ENCODE measurements at regions not wholly inside any gene's neighbourhood (a gene's known extent, or its start where the extent isn't known, plus 50 kb on each side); places are given as distances from the start of the nearest gene placed in this dataset.
A peak's percentile ranks its signal among the peaks of the same experiment; 100 is the strongest.

GRCh38 chr15:34656005-34656796 is 72.8 kb upstream of the GOLGA8B start (continued):
- TF ChIP-seq HOMEZ (CRISPR knock-in tag; IDR thresholded peaks at IDR 0.05) (peak; percentile 78), PBX2 (CRISPR knock-in tag; IDR thresholded peaks at IDR 0.05; ENCODE audit: low read depth) (no peak), PBX2 (tag; conservative IDR thresholded peaks at IDR 0.05; ENCODE audit: low read depth) (peak; percentile 54), XRCC5 (IDR thresholded peaks at IDR 0.05; ENCODE audit: low read depth, low read length) (no peak), ARID3B (CRISPR knock-in tag; IDR thresholded peaks at IDR 0.05; ENCODE audit: borderline replicate concordance) (no peak), GATAD2A (IDR thresholded peaks at IDR 0.05) (peak; percentile 78), PPARD (CRISPR knock-in tag; IDR thresholded peaks at IDR 0.05) (peak; percentile 82), ZNF696 (CRISPR knock-in tag; conservative IDR thresholded peaks at IDR 0.05) (no peak), SMARCA4 (IDR thresholded peaks at IDR 0.05) (no peak), MBD1 (CRISPR knock-in tag; IDR thresholded peaks at IDR 0.05) (0 out of 2 replicates have a peak, but pooled peaks have one; percentile 7), PCBP2 (IDR thresholded peaks at IDR 0.05; ENCODE audit: low read depth, low read length, poor library complexity, severe bottlenecking) (no peak), MLLT1 (IDR thresholded peaks at IDR 0.05) (no peak), E2F3 (CRISPR knock-in tag; IDR thresholded peaks at IDR 0.05) (peak; percentile 93), NR4A1 (CRISPR knock-in tag; IDR thresholded peaks at IDR 0.05) (peak; percentile 93; the same call in 1 of the 2 replicates), NR4A1 (tag; IDR thresholded peaks at IDR 0.05) (peak; percentile 98), ZNF780A (CRISPR knock-in tag; IDR thresholded peaks at IDR 0.05) (no peak)
